Cardiac muscle cell (in vitro differentiated cells and primary cell): ENCODE measurements at regions not wholly inside any gene's neighbourhood (a gene's known extent, or its start where the extent isn't known, plus 50 kb on each side); places are given as distances from the start of the nearest gene placed in this dataset.

Source experiments
- DNase-seq, 2 donors: peaks; one replicate each; pipeline versions ENCODE4 v3.0.0 to v3.0.0-alpha.2; 2010 to 2017; ENCODE audit warnings: low read depth in 1 of 2, low spot score in 1 of 2
- H3K27ac ChIP-seq: fragments of 200-600 bp; sonication (generic); 2 replicates; pipeline ENCODE4 v1.5.1; 2016
- H3K27me3 ChIP-seq: fragments of 200-600 bp; sonication (generic); 2 replicates; pipeline ENCODE4 v1.6.0; 2016; ENCODE audit warnings: control low read depth
- H3K36me3 ChIP-seq: fragments of 200-600 bp; sonication (generic); 2 replicates; pipeline ENCODE4 v1.5.1; 2016; ENCODE audit warnings: control low read depth
- H3K4me1 ChIP-seq: fragments of 200-600 bp; sonication (generic); 2 replicates; pipeline ENCODE4 v1.8.1; 2017; ENCODE audit warnings: low read depth, mild to moderate bottlenecking, mixed run types
- H3K4me3 ChIP-seq: fragments of 200-600 bp; sonication (generic); 2 replicates; pipeline ENCODE4 v1.5.1; 2016; ENCODE audit warnings: mild to moderate bottlenecking
- H3K9me3 ChIP-seq: fragments of 200-600 bp; sonication (generic); 2 replicates; pipeline ENCODE4 v1.5.1; 2017; ENCODE audit warnings: low read depth, mild to moderate bottlenecking, control low read depth
- CTCF ChIP-seq: IDR thresholded peaks from 2 replicates; pipeline ENCODE4 v1.5.1; 2012; ENCODE audit warnings: low read depth, mild to moderate bottlenecking, low read length

DNA sequence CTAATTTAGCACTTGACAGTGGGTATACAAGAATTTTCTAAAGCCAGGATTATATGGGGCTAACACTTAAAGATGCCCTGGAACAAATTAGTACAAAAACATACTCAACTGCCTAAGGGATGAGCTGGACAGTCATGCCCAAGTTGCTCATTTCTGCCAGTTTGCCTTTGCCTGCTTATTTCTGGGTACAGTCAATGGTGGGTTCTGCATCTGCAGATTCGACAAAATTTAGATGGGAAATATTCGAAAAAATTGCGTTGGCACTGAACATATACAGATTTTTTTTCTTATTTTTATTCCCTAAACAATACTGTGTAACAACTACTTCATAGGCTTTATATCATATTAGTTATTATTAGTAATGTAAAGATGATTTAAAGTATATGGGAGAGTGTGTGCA is 591.9 kb downstream of the EPM2A start:
- Histone ChIP-seq H3K36me3 (no peaks in the 10 kb centered on the region), H3K9me3 (no peaks in the 10 kb centered on the region), H3K4me1 (peaks cover 20% of the 10 kb centered on the region), H3K27ac (no peak overlapping the region), H3K27me3 (no peaks in the 10 kb centered on the region), H3K4me3 (no peak overlapping the region)
- no peak for DNase-seq
- TF ChIP-seq CTCF = no peak

GRCh38 chr6:145147559-145147958 is 587.8 kb downstream of the EPM2A start:
- H3K4me1 ChIP-seq = peaks cover 15% of the 10 kb centered on the region

DNA sequence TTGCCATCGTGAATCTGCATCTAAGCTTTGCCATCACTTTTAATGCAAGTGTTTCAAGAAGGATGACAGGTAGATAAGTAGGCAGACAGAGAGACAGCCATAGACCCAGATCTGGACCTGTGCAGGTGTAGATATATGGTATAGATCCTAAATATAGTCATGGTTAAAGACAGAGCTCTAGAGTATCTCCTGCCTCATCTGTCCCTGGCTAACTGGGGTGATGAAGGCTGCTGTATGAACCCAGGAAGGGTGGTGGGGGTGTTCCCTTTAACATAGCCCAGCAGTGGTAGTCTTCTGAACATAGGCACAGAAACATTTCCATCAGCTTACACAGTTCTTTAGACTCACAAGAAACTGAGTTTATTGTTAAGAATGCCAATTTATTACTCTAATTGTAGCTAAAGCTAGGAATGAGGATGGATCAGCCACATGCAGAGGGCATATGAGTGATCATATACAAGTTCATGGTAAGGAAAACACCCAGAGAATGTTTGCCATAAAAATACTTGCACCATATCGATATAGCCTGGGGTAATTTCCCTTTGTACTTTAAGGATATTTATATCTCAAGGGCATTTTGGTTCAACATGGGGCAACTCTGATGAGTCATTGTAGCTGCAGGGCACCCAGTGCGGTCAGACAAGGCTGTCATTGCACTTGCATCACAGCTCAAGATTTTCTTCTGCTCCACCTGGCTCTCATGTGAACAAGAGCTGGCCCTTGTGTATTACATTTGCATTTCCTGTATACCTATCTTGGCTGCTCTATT is 587.2 kb downstream of the EPM2A start:
- H3K4me1 ChIP-seq = peaks cover 15% of the 10 kb centered on the region
- H3K27me3 ChIP-seq = no peaks in the 10 kb centered on the region
- no peak overlapping the region for H3K4me3 ChIP-seq
- peak in 1 of 2 donors; percentile 10 for DNase-seq
- no peaks in the 10 kb centered on the region for H3K9me3 ChIP-seq
- no peak overlapping the region for H3K27ac ChIP-seq
- H3K36me3 ChIP-seq = no peaks in the 10 kb centered on the region
- no peak for TF ChIP-seq CTCF

More at GRCh38 chr6:145147559-145147958, 587.8 kb downstream of the EPM2A start:
- Histone ChIP-seq H3K36me3 (no peaks in the 10 kb centered on the region), H3K4me3 (no peak overlapping the region), H3K9me3 (no peaks in the 10 kb centered on the region), H3K27me3 (no peaks in the 10 kb centered on the region), H3K27ac (no peak overlapping the region)
- no peak for DNase-seq
- TF ChIP-seq CTCF = no peak

- no peak for DNase-seq
- Histone ChIP-seq H3K4me1 (peaks cover 15% of the 10 kb centered on the region), H3K27ac (no peak overlapping the region), H3K9me3 (no peaks in the 10 kb centered on the region), H3K36me3 (no peaks in the 10 kb centered on the region), H3K4me3 (no peak overlapping the region), H3K27me3 (no peaks in the 10 kb centered on the region)
- no peak for TF ChIP-seq CTCF
Observed at GRCh38 chr6:145148776-145149175, 586.5 kb downstream of the EPM2A start.

- H3K4me3 ChIP-seq = no peak overlapping the region
- no peak overlapping the region for H3K27ac ChIP-seq
- no peak for TF ChIP-seq CTCF
- peak in 1 of 2 donors; percentile 7 for DNase-seq
- no peaks in the 10 kb centered on the region for H3K9me3 ChIP-seq
- H3K36me3 ChIP-seq = no peaks in the 10 kb centered on the region
- H3K27me3 ChIP-seq = no peaks in the 10 kb centered on the region
- peaks cover 15% of the 10 kb centered on the region for H3K4me1 ChIP-seq
Observed at GRCh38 chr6:145151624-145152023, 583.7 kb downstream of the EPM2A start.
